ENCODE measurements at regions not wholly inside any gene's neighbourhood (a gene's known extent, or its start where the extent isn't known, plus 50 kb on each side); places are given as distances from the start of the nearest gene placed in this dataset.

DNA sequence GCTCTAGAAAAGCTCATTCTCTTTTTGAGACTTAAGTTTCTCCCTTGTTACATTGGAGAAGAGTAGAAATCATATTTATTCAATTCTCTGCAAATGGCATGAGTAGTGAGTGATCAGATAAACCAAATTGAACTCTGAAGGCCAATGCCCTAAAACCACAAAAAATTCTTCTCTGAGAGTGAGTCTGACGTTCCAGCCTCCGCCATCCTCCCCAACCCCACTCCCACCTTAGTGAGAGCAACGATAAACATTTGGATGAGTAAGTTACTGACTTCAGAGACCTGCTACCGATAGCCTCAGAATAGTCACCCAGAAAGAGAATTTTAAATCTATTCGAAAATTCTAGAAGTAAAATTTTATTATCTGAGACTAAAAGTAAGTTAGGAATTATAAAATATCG lies 94.6 kb downstream of the TFAP2A start:
- Histone ChIP-seq H2BK120ac (ENCODE audit: insufficient read depth, low read length, poor library complexity) (no peak overlapping the region), H3K79me2 (ENCODE audit: control insufficient read depth, insufficient read depth, low read length, poor library complexity) (peaks cover 3% of the 10 kb centered on the region), H3K4me3 (ENCODE audit: low read depth, low read length) (no peak overlapping the region), H2AK5ac (ENCODE audit: low read length) (no peak overlapping the region), H3K14ac (ENCODE audit: low read length) (no peak overlapping the region), H2BK5ac (ENCODE audit: low read depth, low read length, poor library complexity) (peak overlapping the region; percentile 58), H2BK12ac (ENCODE audit: low read length) (no peak overlapping the region), H3K4ac (ENCODE audit: low read depth, low read length) (no peak overlapping the region), H3K79me1 (ENCODE audit: low read length) (peaks cover 13% of the 10 kb centered on the region), H3K18ac (ENCODE audit: low read length) (no peak overlapping the region), H3K27me3 (ENCODE audit: insufficient read depth, low read length) (no peaks in the 10 kb centered on the region), H3K36me3 (ENCODE audit: control insufficient read depth in 1 of 2, insufficient read depth in 2 of 2, low read length in 2 of 2) (no peaks in the 10 kb centered on the region), H3K27ac (ENCODE audit: low read depth, low read length) (no peak overlapping the region), H3K9me3 (ENCODE audit: insufficient read depth, low read depth, low read length) (peaks cover 5% of the 10 kb centered on the region), H2AFZ (ENCODE audit: insufficient read depth, low read length, poor library complexity) (no peak overlapping the region), H4K8ac (ENCODE audit: low read depth, low read length) (no peak overlapping the region), H3K4me2 (ENCODE audit: low read length) (no peak overlapping the region), H3K9ac (ENCODE audit: low read length) (no peak overlapping the region), H4K91ac (ENCODE audit: low read depth, low read length) (no peak overlapping the region), H3K4me1 (ENCODE audit: control insufficient read depth in 1 of 2, insufficient read depth in 2 of 2, low read length in 2 of 2) (peaks cover 18 to 21% of the 10 kb centered on the region in 2 experiments), H3K23ac (ENCODE audit: low read length) (no peak overlapping the region), H4K12ac (ENCODE audit: low read depth, low read length) (no peak overlapping the region)
- no peak for DNase-seq
- no CpG with 5 or more reads among the region's 6 CpGs for WGBS (ENCODE audit: extremely low coverage, insufficient coverage, insufficient read length)

DNA sequence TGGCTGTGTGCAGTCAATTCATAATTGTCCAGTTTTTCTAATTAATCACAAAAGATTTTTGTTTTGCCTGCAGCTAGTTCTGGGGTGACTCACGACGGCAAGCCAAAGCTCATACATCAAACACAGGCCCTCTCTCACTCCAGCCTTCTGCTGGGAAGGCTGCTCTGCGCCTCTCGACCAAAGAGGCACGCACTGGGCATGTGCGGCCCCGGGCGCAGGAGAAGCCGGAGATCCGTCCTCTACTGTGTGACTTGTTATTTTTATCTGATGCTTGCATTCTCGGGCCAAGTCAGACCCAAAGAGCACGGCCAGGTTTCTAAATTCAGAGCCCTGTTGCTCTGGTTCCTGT lies 98.5 kb downstream of the TFAP2A start:
- Histone ChIP-seq H3K18ac (ENCODE audit: low read length) (no peak overlapping the region), H3K23ac (ENCODE audit: low read length) (no peak overlapping the region), H3K4ac (ENCODE audit: low read depth, low read length) (no peak overlapping the region), H3K27me3 (ENCODE audit: insufficient read depth, low read length) (no peaks in the 10 kb centered on the region), H2BK120ac (ENCODE audit: insufficient read depth, low read length, poor library complexity) (peak overlapping the region; percentile 11), H4K91ac (ENCODE audit: low read depth, low read length) (no peak overlapping the region), H3K27ac (ENCODE audit: low read depth, low read length) (peak overlapping the region; percentile 96), H4K12ac (ENCODE audit: low read depth, low read length) (no peak overlapping the region), H3K79me1 (ENCODE audit: low read length) (peaks cover 9% of the 10 kb centered on the region), H2BK5ac (ENCODE audit: low read depth, low read length, poor library complexity) (no peak overlapping the region), H2AK5ac (ENCODE audit: low read length) (no peak overlapping the region), H2AFZ (ENCODE audit: insufficient read depth, low read length, poor library complexity) (no peak overlapping the region), H4K8ac (ENCODE audit: low read depth, low read length) (no peak overlapping the region), H3K9me3 (ENCODE audit: insufficient read depth, low read depth, low read length) (peaks cover 5% of the 10 kb centered on the region), H3K4me2 (ENCODE audit: low read length) (no peak overlapping the region), H3K4me1 (ENCODE audit: control insufficient read depth in 1 of 2, insufficient read depth in 2 of 2, low read length in 2 of 2) (peaks cover 17 to 26% of the 10 kb centered on the region in 2 experiments), H3K9ac (ENCODE audit: low read length) (no peak overlapping the region), H3K79me2 (ENCODE audit: control insufficient read depth, insufficient read depth, low read length, poor library complexity) (no peaks in the 10 kb centered on the region), H3K14ac (ENCODE audit: low read length) (no peak overlapping the region), H3K4me3 (ENCODE audit: low read depth, low read length) (no peak overlapping the region), H3K36me3 (ENCODE audit: control insufficient read depth in 1 of 2, insufficient read depth in 2 of 2, low read length in 2 of 2) (no peaks in the 10 kb centered on the region), H2BK12ac (ENCODE audit: low read length) (no peak overlapping the region)
- DNase-seq, result peak; percentile 93 to 96
- no CpG with 5 or more reads among the region's 12 CpGs for WGBS (ENCODE audit: extremely low coverage, insufficient coverage, insufficient read length)

DNA sequence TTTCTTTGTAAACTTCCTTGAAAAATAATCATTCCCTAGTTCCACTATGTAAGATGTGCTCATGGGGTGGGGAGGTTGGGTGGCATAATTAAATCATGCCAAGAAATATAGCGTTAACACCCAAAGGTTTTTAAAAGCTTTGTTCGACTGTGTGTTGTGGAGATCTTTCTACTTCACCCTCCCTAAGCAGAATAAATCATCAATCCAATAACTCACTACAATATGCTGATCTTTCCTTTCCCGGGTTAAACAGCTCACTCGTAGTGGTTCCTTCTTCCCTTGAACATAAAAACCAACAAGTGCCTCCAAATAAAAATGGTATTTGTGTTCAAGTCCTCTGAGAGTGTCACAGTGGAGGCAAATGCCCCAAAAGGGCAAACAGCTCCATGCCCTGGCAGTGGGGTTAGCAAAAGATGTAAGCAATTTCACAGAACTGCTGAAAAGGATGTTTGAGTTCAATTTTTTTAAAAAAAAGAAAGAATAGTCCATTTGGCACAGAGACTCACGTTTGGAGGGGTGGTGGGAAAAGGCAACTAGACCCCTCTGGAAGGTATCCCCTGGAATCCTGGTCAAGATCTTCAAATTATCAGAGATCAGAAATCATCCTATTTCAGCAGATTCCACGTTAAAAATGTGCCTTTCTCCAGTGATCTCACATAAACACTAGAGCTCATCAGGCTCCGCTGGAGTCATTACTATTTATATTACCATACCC lies 99.1 kb downstream of the TFAP2A start:
- Histone ChIP-seq H3K14ac (ENCODE audit: low read length) (peak overlapping the region; percentile 49), H2BK12ac (ENCODE audit: low read length) (peak overlapping the region; percentile 98), H3K4me2 (ENCODE audit: low read length) (no peak overlapping the region)

DNA sequence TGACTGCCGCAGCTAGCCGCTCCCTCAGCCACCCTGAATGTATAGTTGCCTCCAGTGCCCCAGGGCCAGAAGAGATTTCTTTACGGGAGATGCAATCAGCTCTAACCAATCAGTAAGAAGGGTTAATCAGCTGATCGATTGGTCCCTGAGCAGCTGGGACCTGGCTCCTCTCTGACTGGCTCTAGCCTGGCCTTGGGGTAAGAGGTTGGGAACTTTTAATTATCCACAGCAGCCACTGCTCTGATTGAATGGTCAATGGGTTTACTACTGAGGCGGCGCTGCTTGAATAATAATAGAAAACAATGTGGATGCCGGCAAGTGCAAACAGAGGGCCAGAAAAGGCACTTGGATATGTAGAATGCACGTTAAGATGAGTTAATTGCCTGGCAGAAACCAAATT lies 99.8 kb downstream of the TFAP2A start:
- Histone ChIP-seq H3K4me3 (ENCODE audit: low read depth, low read length) (no peak overlapping the region), H3K36me3 (ENCODE audit: control insufficient read depth in 1 of 2, insufficient read depth in 2 of 2, low read length in 2 of 2) (no peaks in the 10 kb centered on the region), H3K4ac (ENCODE audit: low read depth, low read length) (no peak overlapping the region), H2BK12ac (ENCODE audit: low read length) (no peak overlapping the region), H2BK5ac (ENCODE audit: low read depth, low read length, poor library complexity) (no peak overlapping the region), H3K23ac (ENCODE audit: low read length) (no peak overlapping the region), H3K4me1 (ENCODE audit: control insufficient read depth in 1 of 2, insufficient read depth in 2 of 2, low read length in 2 of 2) (peaks cover 19 to 28% of the 10 kb centered on the region in 2 experiments), H3K79me1 (ENCODE audit: low read length) (peaks cover 11% of the 10 kb centered on the region), H4K12ac (ENCODE audit: low read depth, low read length) (no peak overlapping the region), H3K18ac (ENCODE audit: low read length) (no peak overlapping the region), H3K9ac (ENCODE audit: low read length) (no peak overlapping the region), H3K14ac (ENCODE audit: low read length) (no peak overlapping the region), H4K8ac (ENCODE audit: low read depth, low read length) (no peak overlapping the region), H3K27ac (ENCODE audit: low read depth, low read length) (peak overlapping the region; percentile 96), H3K27me3 (ENCODE audit: insufficient read depth, low read length) (no peaks in the 10 kb centered on the region), H2AK5ac (ENCODE audit: low read length) (no peak overlapping the region), H3K79me2 (ENCODE audit: control insufficient read depth, insufficient read depth, low read length, poor library complexity) (no peaks in the 10 kb centered on the region), H4K91ac (ENCODE audit: low read depth, low read length) (no peak overlapping the region), H3K9me3 (ENCODE audit: insufficient read depth, low read depth, low read length) (peaks cover 5% of the 10 kb centered on the region), H2BK120ac (ENCODE audit: insufficient read depth, low read length, poor library complexity) (no peak overlapping the region), H2AFZ (ENCODE audit: insufficient read depth, low read length, poor library complexity) (no peak overlapping the region), H3K4me2 (ENCODE audit: low read length) (peak overlapping the region; percentile 54)
- no CpG with 5 or more reads among the region's 8 CpGs for WGBS (ENCODE audit: extremely low coverage, insufficient coverage, insufficient read length)
- DNase-seq, result peak in 1 of 2 donors; percentile 41

More for the DNA sequence above, 99.1 kb downstream of the TFAP2A start:
- H3K36me3 ChIP-seq (ENCODE audit: control insufficient read depth in 1 of 2, insufficient read depth in 2 of 2, low read length in 2 of 2), result no peaks in the 10 kb centered on the region
- H3K23ac ChIP-seq (ENCODE audit: low read length), result no peak overlapping the region
- H3K79me1 ChIP-seq (ENCODE audit: low read length), result peaks cover 11% of the 10 kb centered on the region
- no peak overlapping the region for H3K4me3 ChIP-seq (ENCODE audit: low read depth, low read length)
- H3K4ac ChIP-seq (ENCODE audit: low read depth, low read length), result peak overlapping the region; percentile 62
- H2AFZ ChIP-seq (ENCODE audit: insufficient read depth, low read length, poor library complexity), result no peak overlapping the region
- H2BK5ac ChIP-seq (ENCODE audit: low read depth, low read length, poor library complexity), result peak overlapping the region; percentile 86
- no CpG with 5 or more reads among the region's 7 CpGs for WGBS (ENCODE audit: extremely low coverage, insufficient coverage, insufficient read length)
- no peaks in the 10 kb centered on the region for H3K79me2 ChIP-seq (ENCODE audit: control insufficient read depth, insufficient read depth, low read length, poor library complexity)
- H4K91ac ChIP-seq (ENCODE audit: low read depth, low read length), result peak overlapping the region; percentile 90
- H4K12ac ChIP-seq (ENCODE audit: low read depth, low read length), result no peak overlapping the region
- H3K18ac ChIP-seq (ENCODE audit: low read length), result no peak overlapping the region
- peaks cover 19 to 28% of the 10 kb centered on the region in 2 experiments for H3K4me1 ChIP-seq (ENCODE audit: control insufficient read depth in 1 of 2, insufficient read depth in 2 of 2, low read length in 2 of 2)
- peak overlapping the region; percentile 96 for H3K27ac ChIP-seq (ENCODE audit: low read depth, low read length)
- peak overlapping the region; percentile 73 for H2AK5ac ChIP-seq (ENCODE audit: low read length)
- peak in 1 of 2 donors; percentile 16 for DNase-seq
- no peaks in the 10 kb centered on the region for H3K27me3 ChIP-seq (ENCODE audit: insufficient read depth, low read length)
- peak overlapping the region; percentile 44 for H4K8ac ChIP-seq (ENCODE audit: low read depth, low read length)
- peaks cover 5% of the 10 kb centered on the region for H3K9me3 ChIP-seq (ENCODE audit: insufficient read depth, low read depth, low read length)
- H3K9ac ChIP-seq (ENCODE audit: low read length), result no peak overlapping the region
- H2BK120ac ChIP-seq (ENCODE audit: insufficient read depth, low read length, poor library complexity), result peak overlapping the region; percentile 84
